GM21723 (cell line): ENCODE measurements at regions not wholly inside any gene's neighbourhood (a gene's known extent, or its start where the extent isn't known, plus 50 kb on each side); places are given as distances from the start of the nearest gene placed in this dataset.

Source experiments
- ATAC-seq: cut with Tn5 transposase; IDR thresholded peaks from one replicate; pipeline ENCODE4 v1.9.1; 2021; ENCODE audit warnings: mild to moderate bottlenecking, moderate library complexity; ENCODE audit not compliant: unreplicated experiment

- ATAC-seq = no peak
These were observed 434.9 kb upstream of the KLF6 start for GRCh38 chr10:4219901-4220300.

GRCh38 chr10:4217653-4218052, 432.6 kb upstream of the KLF6 start:
- ATAC-seq = no peak

DNA sequence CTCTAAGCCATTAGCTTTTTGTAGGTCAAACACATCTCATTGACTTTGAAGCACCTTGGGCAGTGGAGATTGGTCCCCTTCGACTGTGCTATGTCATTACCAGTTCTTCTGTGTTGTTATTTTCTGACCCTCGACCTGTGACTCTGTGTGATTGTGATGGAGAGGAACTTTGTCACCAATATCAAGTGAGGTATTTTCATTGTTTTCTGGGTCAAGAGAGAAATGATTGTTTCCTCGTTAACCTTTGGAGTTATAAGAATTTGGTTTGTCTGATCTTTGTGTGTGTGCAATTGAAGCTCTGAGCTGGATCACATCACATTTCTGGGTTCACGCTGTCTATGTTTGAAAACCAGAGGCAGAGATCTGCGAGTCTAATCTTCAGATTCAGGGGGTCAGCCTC, 432.2 kb upstream of the KLF6 start:
- ATAC-seq = no peak

GRCh38 chr10:4216726-4217125, 431.7 kb upstream of the KLF6 start:
- no peak for ATAC-seq

DNA sequence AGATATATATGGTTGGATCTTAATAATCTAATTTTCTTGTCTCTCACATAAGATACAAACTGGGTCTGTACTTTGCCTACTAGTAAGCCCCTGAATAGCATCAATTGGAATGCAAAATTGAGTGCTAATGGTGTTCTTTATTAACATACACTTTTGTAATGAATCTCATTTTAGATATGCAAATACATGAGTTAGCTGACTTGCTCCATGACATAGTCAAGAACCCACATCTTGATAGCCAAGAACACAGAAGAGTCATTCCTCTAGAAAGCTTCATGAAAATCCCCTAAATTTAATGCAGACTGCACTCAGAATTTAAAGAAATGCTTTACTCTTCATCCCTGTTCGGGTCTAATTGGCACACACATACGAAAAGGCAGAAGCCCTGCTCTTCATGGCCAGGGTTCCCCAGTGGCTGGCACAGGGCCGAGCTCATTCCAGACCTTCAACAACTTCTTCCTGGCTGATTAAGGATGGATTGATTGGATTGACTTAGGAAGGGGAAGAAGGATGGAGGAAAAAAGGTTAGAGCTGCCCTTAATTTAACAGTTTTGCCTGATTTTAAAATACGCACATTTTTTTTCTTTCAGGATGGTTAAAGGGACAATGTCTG, 431.1 kb upstream of the KLF6 start:
- ATAC-seq = no peak

- no peak for ATAC-seq
These were observed 430.5 kb upstream of the KLF6 start for GRCh38 chr10:4215485-4215884.

- no peak for ATAC-seq
These were observed 429.9 kb upstream of the KLF6 start for GRCh38 chr10:4214908-4215307.

- ATAC-seq = no peak
These were observed 428.4 kb upstream of the KLF6 start for GRCh38 chr10:4213441-4213840.

DNA sequence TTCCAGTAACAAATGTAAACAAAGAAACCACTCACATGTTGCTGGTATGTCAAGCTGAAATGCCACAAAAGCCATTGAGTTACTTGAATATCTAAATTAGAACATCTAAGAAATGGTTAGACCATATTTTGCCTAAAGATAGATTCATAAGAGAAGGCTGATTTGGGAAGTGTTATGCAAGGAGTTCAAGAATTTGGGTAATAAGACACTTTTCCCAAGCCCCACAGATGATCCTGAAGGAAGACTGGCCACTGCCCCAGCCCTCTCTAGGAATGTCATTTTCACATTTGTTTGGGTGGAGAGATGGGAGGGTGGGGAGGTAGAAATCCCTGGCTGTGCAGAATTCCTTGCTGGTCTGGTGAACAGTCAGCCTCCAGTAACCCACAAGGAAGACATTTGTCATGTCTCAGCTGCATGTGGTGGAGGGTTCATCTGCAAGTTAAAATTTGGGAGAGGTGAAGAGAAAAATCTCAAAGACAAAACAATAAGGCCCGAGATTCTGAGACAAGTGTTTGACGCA, 427.2 kb upstream of the KLF6 start:
- ATAC-seq = no peak

DNA sequence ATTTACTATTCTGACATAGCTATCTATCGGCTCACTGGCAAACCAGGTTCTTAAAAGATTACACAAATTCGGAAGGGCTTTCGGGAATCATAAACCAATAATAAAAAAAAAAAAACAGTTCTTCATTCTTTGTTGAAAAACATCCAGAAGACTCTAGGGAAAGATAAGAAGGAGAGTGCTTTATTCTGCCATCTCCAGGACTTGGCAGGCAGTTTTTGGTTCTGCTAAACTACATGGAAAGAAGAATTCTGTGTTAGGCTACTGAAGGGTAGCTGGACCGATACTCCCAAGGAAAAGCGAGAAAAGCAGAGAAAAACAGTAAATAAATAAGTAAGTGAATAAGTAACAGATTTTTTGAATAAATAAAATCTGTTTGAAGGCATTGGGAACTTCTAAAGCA, 423.5 kb upstream of the KLF6 start:
- no peak for ATAC-seq

DNA sequence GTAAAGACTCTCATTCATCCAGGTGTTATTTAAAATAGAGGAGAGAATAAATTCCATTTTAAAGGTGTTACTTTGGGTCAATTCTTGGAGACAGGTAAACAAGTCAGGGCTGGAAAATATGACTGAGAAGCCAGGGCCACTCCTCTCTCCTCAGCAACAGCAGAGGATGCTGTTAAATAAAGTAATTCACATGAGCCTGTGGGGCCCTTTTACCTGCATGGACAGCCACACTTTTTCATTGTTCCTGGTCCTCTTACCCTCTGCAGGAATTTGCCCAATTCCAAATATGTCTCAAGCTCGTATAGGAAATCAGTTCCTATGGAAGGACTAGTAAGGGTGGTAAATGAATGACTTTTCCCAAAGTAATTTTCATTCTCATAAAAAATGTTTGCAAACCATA, 420.1 kb upstream of the KLF6 start:
- no peak for ATAC-seq

- no peak for ATAC-seq
These were observed 417.9 kb upstream of the KLF6 start for GRCh38 chr10:4202938-4203337.

DNA sequence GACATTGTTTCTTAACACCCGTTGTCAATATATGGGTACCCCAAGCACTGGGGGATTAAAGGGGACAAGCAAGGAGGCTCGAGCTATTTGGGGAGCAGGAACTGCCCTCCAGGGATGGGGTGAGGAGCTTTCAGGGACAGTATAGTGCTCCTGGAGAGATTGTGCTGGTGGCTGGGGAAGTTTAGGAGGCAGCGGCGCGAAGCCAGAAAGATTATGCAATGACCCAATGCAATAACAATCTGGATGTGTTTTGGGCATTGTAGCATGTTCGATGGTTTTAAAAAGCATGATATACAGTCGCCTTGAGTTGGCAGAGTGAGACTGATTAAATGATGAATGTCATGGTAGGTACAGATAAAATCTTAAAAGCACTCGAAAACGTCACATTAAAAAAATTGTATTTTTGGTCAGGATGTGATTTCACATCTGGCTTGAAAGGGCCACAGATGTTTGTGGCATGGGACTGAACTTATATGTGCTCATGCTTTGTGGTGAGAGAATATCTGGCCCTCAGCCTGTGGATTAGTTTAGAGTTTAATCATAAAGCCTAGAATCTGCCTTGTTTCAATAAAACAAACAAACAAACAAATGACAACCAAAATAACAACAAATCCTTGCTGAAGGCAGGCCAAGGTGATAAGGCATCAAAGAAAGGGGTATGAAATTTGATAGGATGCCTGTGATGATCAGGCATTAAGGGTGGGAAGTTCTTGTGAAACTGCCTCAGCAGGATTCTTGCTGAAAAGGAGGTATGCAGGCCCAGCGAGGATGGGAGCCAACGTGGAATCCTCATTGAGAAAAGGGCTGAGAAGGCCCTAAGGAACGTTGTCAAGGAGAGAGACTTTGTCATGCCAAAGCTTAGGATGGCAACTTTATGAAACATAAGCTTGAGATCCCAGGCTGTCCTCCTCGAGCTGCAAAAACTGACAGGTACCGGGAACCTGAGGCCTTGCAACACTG, 417.1 kb upstream of the KLF6 start:
- no peak for ATAC-seq

- ATAC-seq = no peak
These were observed 414.2 kb upstream of the KLF6 start for GRCh38 chr10:4199196-4199595.

DNA sequence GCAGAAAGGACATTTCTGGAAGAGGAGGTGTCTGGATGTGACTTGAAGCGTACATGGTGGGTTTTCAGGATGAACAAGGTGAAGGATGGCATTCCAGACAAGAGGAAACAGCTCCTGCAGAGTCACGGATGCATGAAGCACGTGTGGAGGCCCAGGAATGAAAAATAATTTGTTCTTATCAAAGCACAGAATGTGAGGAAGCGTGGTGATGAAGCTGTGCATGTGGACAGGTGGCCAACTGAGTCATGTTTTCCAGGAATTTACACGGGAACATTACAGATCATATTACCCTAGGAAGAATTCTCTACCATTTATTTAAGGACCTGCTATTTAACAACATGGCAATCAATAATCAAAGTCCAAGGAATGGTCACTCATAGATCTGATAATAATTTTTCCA, 413.2 kb upstream of the KLF6 start:
- no peak for ATAC-seq

- ATAC-seq = no peak
These were observed 412.7 kb upstream of the KLF6 start for GRCh38 chr10:4197676-4198075.

DNA sequence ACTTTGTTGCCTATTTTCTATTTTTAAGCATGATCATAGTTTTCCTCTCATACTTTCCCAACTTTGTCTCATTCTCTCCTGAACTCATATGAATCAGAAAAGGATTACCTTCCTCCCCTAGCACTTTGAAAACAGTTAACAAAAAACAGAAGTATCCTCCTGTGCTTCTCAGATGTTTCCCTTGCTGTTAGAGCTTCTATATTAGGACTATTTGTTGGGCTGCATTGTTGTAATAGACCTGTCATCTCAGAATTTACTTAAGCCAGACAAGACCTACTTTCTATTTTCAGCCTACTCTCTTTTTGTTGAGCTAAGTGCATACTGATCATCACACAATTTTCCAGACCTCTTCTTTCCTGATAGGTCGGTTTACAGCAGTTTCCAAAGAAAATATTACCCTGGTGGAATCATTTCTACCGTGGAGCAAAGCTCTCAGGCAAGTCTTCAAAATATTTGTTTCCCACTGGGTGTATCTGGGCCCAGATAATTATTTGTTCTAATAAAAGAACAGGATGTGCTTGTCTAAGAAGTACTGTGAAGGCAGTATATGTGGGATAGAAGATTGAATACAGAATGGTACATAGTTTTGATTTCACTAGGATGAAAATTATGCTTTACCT, 411.9 kb upstream of the KLF6 start:
- ATAC-seq = no peak

DNA sequence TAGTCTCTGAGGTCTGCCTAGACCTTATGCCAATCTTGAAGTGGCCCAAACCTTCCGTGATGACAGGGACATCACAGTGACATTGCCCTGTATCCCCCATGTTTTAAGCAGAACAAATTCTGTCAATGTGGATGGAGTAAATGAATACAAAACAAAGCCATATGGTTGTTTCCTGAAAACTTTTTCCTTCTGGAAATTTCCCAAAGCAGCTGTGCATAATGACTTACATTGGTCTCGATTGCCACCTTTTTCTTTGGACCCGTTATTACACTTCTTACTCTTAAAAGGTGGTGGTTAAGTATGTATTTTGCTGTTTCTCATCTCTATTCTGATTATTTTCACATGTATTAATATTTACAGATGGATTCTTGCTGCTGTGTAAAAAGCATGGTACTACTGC, 411.2 kb upstream of the KLF6 start:
- ATAC-seq = no peak

GRCh38 chr10:4195213-4195612, 410.2 kb upstream of the KLF6 start:
- ATAC-seq = no peak

GRCh38 chr10:4194231-4194630, 409.2 kb upstream of the KLF6 start:
- ATAC-seq = no peak

DNA sequence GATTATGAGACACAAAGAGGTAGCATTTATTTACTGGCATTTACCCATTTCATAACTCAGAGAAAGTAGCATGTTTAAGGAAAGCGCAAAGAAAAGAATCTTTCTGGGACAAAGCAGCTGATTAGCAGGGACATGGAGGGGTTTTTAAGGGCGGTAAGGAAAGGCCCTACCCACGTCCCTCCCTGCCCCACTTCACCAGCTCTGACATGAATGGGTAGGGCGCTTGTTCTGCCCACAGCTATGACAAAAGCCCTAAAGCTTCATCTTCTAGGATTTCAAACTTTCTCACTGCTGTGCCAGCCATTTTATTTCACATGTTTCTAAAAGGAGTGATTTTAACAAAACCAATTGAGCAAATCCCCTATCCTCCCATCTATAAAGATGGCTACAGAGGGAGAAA, 406.9 kb upstream of the KLF6 start:
- no peak for ATAC-seq

DNA sequence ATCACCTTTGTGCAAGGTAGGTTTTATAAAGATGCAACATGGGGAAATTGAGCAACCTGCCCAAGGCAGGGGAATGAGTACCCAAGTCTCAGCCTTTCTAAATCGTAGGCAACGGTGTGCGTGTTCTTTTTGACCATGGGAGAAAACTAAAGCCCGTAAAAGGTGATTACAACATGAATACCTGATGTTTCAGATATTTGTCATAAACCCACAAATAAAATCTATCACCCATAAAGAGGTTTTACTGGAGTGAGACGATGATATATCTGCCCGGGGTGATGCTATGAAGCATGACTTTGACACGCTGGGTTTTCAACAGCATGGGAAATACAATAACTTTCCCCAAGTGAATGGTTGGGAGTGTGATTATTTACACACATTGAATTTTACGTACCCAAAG, 406.3 kb upstream of the KLF6 start:
- ATAC-seq = no peak
